HEK293T (cell line): ENCODE measurements at regions not wholly inside any gene's neighbourhood (a gene's known extent, or its start where the extent isn't known, plus 50 kb on each side); places are given as distances from the start of the nearest gene placed in this dataset.

ENCODE experiments used
- CTCF ChIA-PET: fragments of 350-600 bp; formaldehyde crosslinking; extraction: SDS; loops from one replicate; lab custom pipeline; 2021; ENCODE audit warnings: antibody characterized with exemption, inconsistent platforms; lab: Yijun Ruan, JAX
- POLR2A ChIA-PET: fragments of 350-600 bp; formaldehyde crosslinking; extraction: SDS; loops from one replicate; lab custom pipeline; 2020; ENCODE audit warnings: antibody characterized with exemption, inconsistent platforms; lab: Yijun Ruan, JAX
- DNase-seq: peaks from one replicate; pipeline ENCODE4 v3.0.0; 2012; ENCODE audit warnings: mixed read lengths; ENCODE audit errors: extremely low spot score
- ARNT ChIP-seq: fragments of 450-650 bp; IDR thresholded peaks from 2 replicates; pipeline ENCODE4 v1.6.1; 2017; ENCODE audit warnings: mild to moderate bottlenecking
- BHLHE40 ChIP-seq: fragments of 450-650 bp; IDR thresholded peaks from 2 replicates; pipeline ENCODE4 v1.6.1; 2016; ENCODE audit warnings: mild to moderate bottlenecking, moderate library complexity, borderline replicate concordance
- CTBP1 ChIP-seq: fragments of 450-650 bp; IDR thresholded peaks from 2 replicates; pipeline ENCODE4 v1.6.1; 2016; ENCODE audit warnings: borderline replicate concordance
- ELF4 ChIP-seq: fragments of 450-650 bp; IDR thresholded peaks from 2 replicates; pipeline ENCODE4 v1.6.1; 2017; ENCODE audit warnings: antibody characterized with exemption
- FOXA1 ChIP-seq: fragments of 450-650 bp; IDR thresholded peaks from 2 replicates; pipeline ENCODE4 v1.6.1; 2016; ENCODE audit warnings: mild to moderate bottlenecking
- FOXK2 ChIP-seq: fragments of 450-650 bp; IDR thresholded peaks from 2 replicates; pipeline ENCODE4 v1.6.1; 2016; ENCODE audit warnings: mild to moderate bottlenecking
- FOXM1 ChIP-seq: fragments of 450-650 bp; IDR thresholded peaks from 2 replicates; pipeline ENCODE4 v1.6.1; 2017; ENCODE audit warnings: mild to moderate bottlenecking, borderline replicate concordance
- HDGF ChIP-seq: fragments of 450-650 bp; IDR thresholded peaks from 2 replicates; pipeline ENCODE4 v1.6.1; 2017; ENCODE audit warnings: antibody characterized with exemption, borderline replicate concordance
- L3MBTL2 ChIP-seq: fragments of 450-650 bp; conservative IDR thresholded peaks from 2 replicates; pipeline ENCODE4 v1.6.1; 2016; ENCODE audit warnings: mild to moderate bottlenecking
- LEF1 ChIP-seq: fragments of 450-650 bp; IDR thresholded peaks from 2 replicates; pipeline ENCODE4 v1.6.1; 2017; ENCODE audit warnings: mild to moderate bottlenecking, borderline replicate concordance
- NFRKB ChIP-seq: fragments of 450-650 bp; IDR thresholded peaks from 2 replicates; pipeline ENCODE4 v1.6.1; 2016; ENCODE audit warnings: mild to moderate bottlenecking, moderate library complexity
- PKNOX1 ChIP-seq: fragments of 450-650 bp; IDR thresholded peaks from 2 replicates; pipeline ENCODE4 v1.6.1; 2016
- SP1 ChIP-seq: fragments of 450-650 bp; IDR thresholded peaks from 2 replicates; pipeline ENCODE4 v1.6.1; 2017
- SUZ12 ChIP-seq: fragments of 450-650 bp; IDR thresholded peaks from 2 replicates; pipeline ENCODE4 v1.6.1; 2016; ENCODE audit warnings: mild to moderate bottlenecking
- TARDBP ChIP-seq: fragments of 450-650 bp; IDR thresholded peaks from 2 replicates; pipeline ENCODE4 v1.6.1; 2016
- ZNF384 ChIP-seq: fragments of 450-650 bp; IDR thresholded peaks from 2 replicates; pipeline ENCODE4 v1.6.1; 2016

DNA sequence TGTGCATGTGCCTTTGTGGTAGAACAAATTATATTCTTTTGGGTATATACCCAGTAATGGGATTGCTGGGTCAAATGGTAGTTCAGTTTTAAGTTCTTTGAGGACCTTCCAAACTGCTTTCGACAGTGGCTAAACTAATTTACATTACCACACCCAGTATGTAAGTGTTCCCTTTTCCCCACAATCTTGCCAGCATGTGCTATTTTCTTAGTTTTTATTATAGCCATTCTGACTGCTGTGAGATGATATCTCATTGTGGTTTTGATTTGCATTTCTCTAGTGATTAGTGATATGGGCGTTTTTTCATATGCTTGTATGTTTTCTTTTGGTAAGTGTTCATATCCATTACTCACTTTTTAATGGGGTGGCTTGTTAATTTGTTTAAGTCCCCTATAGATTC, 251.6 kb upstream of the DEFB112 start:
- TF ChIP-seq SP1, result no peak
- TF ChIP-seq ELF4, result no peak
- TF ChIP-seq FOXA1, result no peak
- TF ChIP-seq NFRKB, result no peak
- no peak for DNase-seq
- ChIA-PET POLR2A (no interaction called here), CTCF (no interaction called here)

- DNase-seq, result no peak
- ChIA-PET CTCF (no interaction called here), POLR2A (no interaction called here)
- TF ChIP-seq NFRKB (no peak), ZNF384 (no peak), CTBP1 (no peak), FOXK2 (no peak), TARDBP (no peak), FOXM1 (no peak), SUZ12 (no peak), ELF4 (no peak), SP1 (no peak), HDGF (no peak), LEF1 (no peak), PKNOX1 (no peak), BHLHE40 (no peak), L3MBTL2 (no peak), ARNT (no peak), FOXA1 (no peak)
Observed at GRCh38 chr6:50305660-50306059, 255.9 kb upstream of the DEFB112 start.

- CTCF ChIA-PET, result no interaction called here
- TF ChIP-seq FOXK2, result no peak
- TF ChIP-seq ZNF384, result no peak
- no peak for TF ChIP-seq TARDBP
- TF ChIP-seq HDGF, result no peak
- no peak for TF ChIP-seq CTBP1
- TF ChIP-seq L3MBTL2, result no peak
- TF ChIP-seq ELF4, result no peak
- no peak for TF ChIP-seq FOXM1
- TF ChIP-seq NFRKB, result no peak
Observed at GRCh38 chr6:50318536-50318935, 268.8 kb upstream of the DEFB112 start.

DNA sequence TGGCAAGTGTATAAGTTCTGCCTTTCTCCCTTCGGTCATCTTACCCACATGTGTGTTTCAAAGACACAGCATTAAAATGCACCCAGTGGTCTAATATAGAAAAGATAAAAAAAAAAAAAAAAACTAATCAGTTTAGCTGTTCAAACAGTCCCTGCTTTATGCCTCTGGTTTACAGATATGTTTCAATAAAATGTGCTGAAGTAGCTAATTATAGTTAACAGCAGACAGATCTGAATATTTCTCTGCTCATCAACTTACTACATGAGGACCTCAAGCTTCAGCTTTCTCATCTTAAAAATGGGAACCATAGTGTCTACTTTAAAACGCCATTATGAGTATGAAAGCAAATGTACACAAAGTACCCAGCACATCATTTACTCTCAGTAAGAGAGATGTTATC, 280.6 kb upstream of the DEFB112 start:
- ChIA-PET POLR2A (interaction anchor here (0.6 kb wide), 1 partner anchor 594 kb away, joined by 3 read pairs; no protein-coding TSS in a partner anchor), CTCF (no interaction called here)
- TF ChIP-seq L3MBTL2 (no peak), FOXA1 (no peak), HDGF (no peak), PKNOX1 (no peak), LEF1 (no peak), ZNF384 (no peak), TARDBP (no peak), FOXK2 (no peak), CTBP1 (no peak), NFRKB (no peak), SUZ12 (no peak), BHLHE40 (no peak), ARNT (no peak), ELF4 (no peak), SP1 (no peak)
- DNase-seq, result no peak

More at GRCh38 chr6:50318536-50318935, 268.8 kb upstream of the DEFB112 start:
- DNase-seq, result no peak
- POLR2A ChIA-PET, result no interaction called here

- DNase-seq, result no peak
- ChIA-PET CTCF (no interaction called here), POLR2A (interaction anchor here (0.6 kb wide), 1 partner anchor 594 kb away, joined by 3 read pairs; no protein-coding TSS in a partner anchor)
- TF ChIP-seq FOXM1, result no peak
- TF ChIP-seq ARNT, result no peak
- no peak for TF ChIP-seq FOXK2
- TF ChIP-seq PKNOX1, result no peak
- no peak for TF ChIP-seq ELF4
- no peak for TF ChIP-seq LEF1
- no peak for TF ChIP-seq FOXA1
- TF ChIP-seq HDGF, result no peak
- TF ChIP-seq SP1, result no peak
- TF ChIP-seq SUZ12, result no peak
- TF ChIP-seq BHLHE40, result no peak
- no peak for TF ChIP-seq L3MBTL2
- no peak for TF ChIP-seq TARDBP
- no peak for TF ChIP-seq ZNF384
- TF ChIP-seq CTBP1, result no peak
- TF ChIP-seq NFRKB, result no peak
Observed at GRCh38 chr6:50330963-50331362, 281.2 kb upstream of the DEFB112 start.

DNA sequence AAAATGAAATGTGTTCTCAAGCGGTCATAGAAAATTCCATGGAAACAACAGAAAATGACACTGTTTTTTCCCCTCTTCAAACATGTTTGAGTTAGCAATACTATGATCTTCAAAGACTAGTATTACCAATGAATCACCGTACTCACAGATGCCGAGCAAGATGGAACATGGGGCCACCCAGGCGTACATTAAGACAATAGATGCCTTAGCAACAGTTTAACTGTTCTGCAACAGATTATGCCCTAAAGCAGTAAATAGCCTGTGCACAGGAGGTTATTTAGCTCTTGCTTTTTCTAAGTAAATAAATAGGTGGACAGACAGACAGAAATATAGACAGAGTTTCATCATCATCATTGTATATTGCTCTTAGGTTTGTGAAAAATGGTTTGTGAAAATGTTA, 284.0 kb upstream of the DEFB112 start:
- TF ChIP-seq FOXA1, result no peak
- no peak for TF ChIP-seq LEF1
- TF ChIP-seq TARDBP, result no peak
- no peak for TF ChIP-seq SUZ12
- TF ChIP-seq FOXM1, result no peak
- TF ChIP-seq BHLHE40, result no peak
- no peak for TF ChIP-seq CTBP1
- no peak for TF ChIP-seq NFRKB
- no peak for TF ChIP-seq FOXK2
- DNase-seq, result no peak
- ChIA-PET POLR2A (no interaction called here), CTCF (no interaction called here)
